ENCODE measurements at regions not wholly inside any gene's neighbourhood (a gene's known extent, or its start where the extent isn't known, plus 50 kb on each side); places are given as distances from the start of the nearest gene placed in this dataset.

GRCh38 chr14:53885136-53885640, 71.4 kb downstream of the BMP4 start:
- H3K9me3 Mint-ChIP-seq = no peaks in the 10 kb centered on the region
- H3K36me3 Mint-ChIP-seq (ENCODE audit: low read depth) = no peaks in the 10 kb centered on the region

GRCh38 chr14:53884601-53885000, 72.0 kb downstream of the BMP4 start:
- no peaks in the 10 kb centered on the region for H3K9me3 Mint-ChIP-seq
- no peak overlapping the region for H3K4me3 Mint-ChIP-seq
- DNase-seq = no peak
- H3K4me1 Mint-ChIP-seq = peaks cover 33% of the 10 kb centered on the region
- TF ChIP-seq CTCF (IDR thresholded peaks at IDR 0.05) = no peak
- H3K27me3 Mint-ChIP-seq (ENCODE audit: low read depth, poor library complexity) = peaks cover 7% of the 10 kb centered on the region
- no peak overlapping the region for H3K27ac Mint-ChIP-seq
- H3K36me3 Mint-ChIP-seq (ENCODE audit: low read depth) = no peaks in the 10 kb centered on the region

More at GRCh38 chr14:53885136-53885640, 71.4 kb downstream of the BMP4 start:
- no peak for TF ChIP-seq CTCF (IDR thresholded peaks at IDR 0.05)
- no peak overlapping the region for H3K4me3 Mint-ChIP-seq
- no peak for DNase-seq
- H3K4me1 Mint-ChIP-seq = peaks cover 33% of the 10 kb centered on the region
- peaks cover 6% of the 10 kb centered on the region for H3K27me3 Mint-ChIP-seq (ENCODE audit: low read depth, poor library complexity)
- H3K27ac Mint-ChIP-seq = no peak overlapping the region

GRCh38 chr14:53883739-53884138, 72.9 kb downstream of the BMP4 start:
- Mint-ChIP-seq H3K27me3 (ENCODE audit: low read depth, poor library complexity) (peaks cover 5% of the 10 kb centered on the region), H3K4me3 (no peak overlapping the region), H3K4me1 (peaks cover 39% of the 10 kb centered on the region), H3K27ac (no peak overlapping the region), H3K9me3 (no peaks in the 10 kb centered on the region), H3K36me3 (ENCODE audit: low read depth) (no peaks in the 10 kb centered on the region)
- DNase-seq = no peak
- TF ChIP-seq CTCF (IDR thresholded peaks at IDR 0.05) = no peak

- H3K4me3 Mint-ChIP-seq = no peak overlapping the region
- H3K27me3 Mint-ChIP-seq (ENCODE audit: low read depth, poor library complexity) = peaks cover 5% of the 10 kb centered on the region
- no peaks in the 10 kb centered on the region for H3K36me3 Mint-ChIP-seq (ENCODE audit: low read depth)
- DNase-seq = no peak
- TF ChIP-seq CTCF (IDR thresholded peaks at IDR 0.05) = no peak
- peaks cover 40% of the 10 kb centered on the region for H3K4me1 Mint-ChIP-seq
- peaks cover 2% of the 10 kb centered on the region for H3K9me3 Mint-ChIP-seq
- no peak overlapping the region for H3K27ac Mint-ChIP-seq
Observed at GRCh38 chr14:53882684-53883083, 73.9 kb downstream of the BMP4 start.

- Mint-ChIP-seq H3K36me3 (ENCODE audit: low read depth) (peaks cover 2% of the 10 kb centered on the region), H3K4me1 (peaks cover 38% of the 10 kb centered on the region), H3K27ac (no peak overlapping the region), H3K9me3 (peaks cover 9% of the 10 kb centered on the region), H3K27me3 (ENCODE audit: low read depth, poor library complexity) (peaks cover 5% of the 10 kb centered on the region), H3K4me3 (no peak overlapping the region)
- TF ChIP-seq CTCF (IDR thresholded peaks at IDR 0.05) = no peak
- no peak for DNase-seq
Observed at GRCh38 chr14:53881921-53882320, 74.7 kb downstream of the BMP4 start.

GRCh38 chr14:53881161-53881871, 75.3 kb downstream of the BMP4 start:
- Mint-ChIP-seq H3K27ac (no peak overlapping the region), H3K27me3 (ENCODE audit: low read depth, poor library complexity) (peaks cover 5% of the 10 kb centered on the region), H3K4me1 (peaks cover 33% of the 10 kb centered on the region), H3K9me3 (peaks cover 15% of the 10 kb centered on the region), H3K4me3 (no peak overlapping the region), H3K36me3 (ENCODE audit: low read depth) (peaks cover 8% of the 10 kb centered on the region)
- no peak for DNase-seq
- TF ChIP-seq CTCF (IDR thresholded peaks at IDR 0.05) = no peak
